ENCODE measurements at regions not wholly inside any gene's neighbourhood (a gene's known extent, or its start where the extent isn't known, plus 50 kb on each side); places are given as distances from the start of the nearest gene placed in this dataset.

DNA sequence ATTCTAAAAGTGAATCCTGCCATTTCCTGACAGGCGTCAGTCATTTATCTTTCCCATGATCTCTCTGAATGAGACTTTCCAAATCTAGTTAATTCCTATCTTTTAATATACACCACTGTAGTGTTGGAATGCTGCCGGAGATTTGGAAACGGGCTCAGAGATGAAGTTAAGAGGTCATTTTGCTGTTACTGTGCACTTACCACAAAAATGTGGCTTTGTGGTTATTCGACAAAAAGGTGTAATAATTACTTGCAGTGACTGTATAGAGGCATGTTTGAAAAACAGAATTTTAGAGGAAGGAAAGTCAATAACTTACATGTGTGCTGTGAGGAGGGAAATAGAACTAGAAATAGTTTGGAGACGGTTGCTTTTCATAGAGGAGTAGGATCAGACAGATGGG is 460.2 kb upstream of the BTBD3 start:
- H3K4me1 ChIP-seq, result peaks cover 33% of the 10 kb centered on the region
- peak overlapping the region; percentile 54 for H3K4me2 ChIP-seq
- TF ChIP-seq Cebpa-rat (IDR thresholded peaks at IDR 0.05), result no peak
- no peaks in the 10 kb centered on the region for H4K20me1 ChIP-seq
- no peak overlapping the region for H3K9ac ChIP-seq
- H3K36me3 ChIP-seq, result no peaks in the 10 kb centered on the region
- H3K27ac ChIP-seq, result no peak overlapping the region
- H3K27me3 ChIP-seq, result no peaks in the 10 kb centered on the region
- no peaks in the 10 kb centered on the region for H3K9me3 ChIP-seq
- no peak overlapping the region for H3K4me3 ChIP-seq

- H3K4me2 ChIP-seq, result peak overlapping the region; percentile 54
- H3K9ac ChIP-seq, result no peak overlapping the region
- no peaks in the 10 kb centered on the region for H3K27me3 ChIP-seq
- H3K36me3 ChIP-seq, result no peaks in the 10 kb centered on the region
- H3K27ac ChIP-seq, result peak overlapping the region; percentile 49; the same call in 1 of the 2 replicates
- H3K9me3 ChIP-seq, result no peaks in the 10 kb centered on the region
- H4K20me1 ChIP-seq, result no peaks in the 10 kb centered on the region
- H3K4me3 ChIP-seq, result no peak overlapping the region
- H3K4me1 ChIP-seq, result peaks cover 33% of the 10 kb centered on the region
- TF ChIP-seq Cebpa-rat (IDR thresholded peaks at IDR 0.05), result no peak
Measured at GRCh38 chr20:11459090-11459890, 458.4 kb upstream of the BTBD3 start.

- Histone ChIP-seq H3K9me3 (no peaks in the 10 kb centered on the region), H3K4me3 (no peak overlapping the region), H3K27me3 (no peaks in the 10 kb centered on the region), H3K4me1 (no peaks in the 10 kb centered on the region), H3K36me3 (no peaks in the 10 kb centered on the region), H3K4me2 (no peak overlapping the region), H3K27ac (no peak overlapping the region), H3K9ac (no peak overlapping the region), H4K20me1 (no peaks in the 10 kb centered on the region)
- TF ChIP-seq Cebpa-rat (IDR thresholded peaks at IDR 0.05), result no peak
Measured at GRCh38 chr20:11467436-11467835, 450.3 kb upstream of the BTBD3 start.

- H3K36me3 ChIP-seq, result no peaks in the 10 kb centered on the region
- no peaks in the 10 kb centered on the region for H4K20me1 ChIP-seq
- TF ChIP-seq Cebpa-rat (IDR thresholded peaks at IDR 0.05), result no peak
- H3K9me3 ChIP-seq, result no peaks in the 10 kb centered on the region
- H3K4me1 ChIP-seq, result no peaks in the 10 kb centered on the region
- H3K4me2 ChIP-seq, result no peak overlapping the region
- H3K9ac ChIP-seq, result no peak overlapping the region
- H3K27ac ChIP-seq, result no peak overlapping the region
- no peak overlapping the region for H3K4me3 ChIP-seq
- H3K27me3 ChIP-seq, result no peaks in the 10 kb centered on the region
Measured at GRCh38 chr20:11468880-11469279, 448.8 kb upstream of the BTBD3 start.

DNA sequence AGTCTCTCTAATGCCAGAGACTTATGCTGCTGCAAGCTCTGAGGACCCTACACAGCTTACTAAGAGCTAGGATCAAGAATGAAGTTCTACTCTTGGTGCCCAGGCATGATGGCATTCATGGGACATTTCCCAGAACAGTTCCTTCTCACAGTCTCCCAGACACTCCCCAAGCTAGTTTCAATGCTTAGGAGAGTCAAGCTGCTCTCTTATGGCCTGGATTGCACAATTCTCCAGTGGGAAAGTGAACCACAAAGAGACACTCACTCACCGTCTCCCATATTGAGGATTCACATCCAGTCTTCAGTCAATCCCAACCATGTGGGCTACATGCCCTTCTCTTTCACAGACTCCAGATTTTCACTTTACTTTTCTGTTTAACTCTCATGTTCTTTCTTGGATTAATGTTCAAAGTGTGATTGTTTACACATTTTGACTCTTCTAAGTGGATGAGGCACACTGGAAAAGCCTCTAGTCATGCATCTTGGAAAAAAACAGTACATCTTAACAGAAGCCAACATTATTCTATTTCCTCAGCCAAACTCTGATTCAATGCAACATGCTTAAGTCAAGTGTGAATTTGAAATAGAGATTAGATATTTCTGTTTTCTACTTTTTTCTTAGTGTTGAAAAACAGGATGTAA is 447.8 kb upstream of the BTBD3 start:
- no peaks in the 10 kb centered on the region for H3K27me3 ChIP-seq
- H3K9me3 ChIP-seq, result no peaks in the 10 kb centered on the region
- H3K4me2 ChIP-seq, result no peak overlapping the region
- H3K9ac ChIP-seq, result no peak overlapping the region
- no peaks in the 10 kb centered on the region for H4K20me1 ChIP-seq
- no peaks in the 10 kb centered on the region for H3K4me1 ChIP-seq
- H3K36me3 ChIP-seq, result no peaks in the 10 kb centered on the region
- H3K4me3 ChIP-seq, result no peak overlapping the region
- no peak overlapping the region for H3K27ac ChIP-seq
- TF ChIP-seq Cebpa-rat (IDR thresholded peaks at IDR 0.05), result no peak

GRCh38 chr20:11473983-11474382 is 443.7 kb upstream of the BTBD3 start:
- Histone ChIP-seq H3K27ac (no peak overlapping the region), H3K9ac (no peak overlapping the region), H3K27me3 (no peaks in the 10 kb centered on the region), H3K4me3 (no peak overlapping the region), H3K4me2 (no peak overlapping the region), H3K4me1 (no peaks in the 10 kb centered on the region), H3K36me3 (no peaks in the 10 kb centered on the region), H3K9me3 (no peaks in the 10 kb centered on the region), H4K20me1 (no peaks in the 10 kb centered on the region)
- no peak for TF ChIP-seq Cebpa-rat (IDR thresholded peaks at IDR 0.05)

GRCh38 chr20:11483697-11484096 is 434.0 kb upstream of the BTBD3 start:
- H3K4me2 ChIP-seq, result no peak overlapping the region
- H3K27me3 ChIP-seq, result no peaks in the 10 kb centered on the region
- no peak for TF ChIP-seq Cebpa-rat (IDR thresholded peaks at IDR 0.05)
- H3K9me3 ChIP-seq, result no peaks in the 10 kb centered on the region
- no peaks in the 10 kb centered on the region for H3K36me3 ChIP-seq
- H3K9ac ChIP-seq, result no peak overlapping the region
- no peak overlapping the region for H3K4me3 ChIP-seq
- no peaks in the 10 kb centered on the region for H4K20me1 ChIP-seq
- peaks cover 8% of the 10 kb centered on the region; the same call in 1 of the 2 replicates for H3K4me1 ChIP-seq
- no peak overlapping the region for H3K27ac ChIP-seq

DNA sequence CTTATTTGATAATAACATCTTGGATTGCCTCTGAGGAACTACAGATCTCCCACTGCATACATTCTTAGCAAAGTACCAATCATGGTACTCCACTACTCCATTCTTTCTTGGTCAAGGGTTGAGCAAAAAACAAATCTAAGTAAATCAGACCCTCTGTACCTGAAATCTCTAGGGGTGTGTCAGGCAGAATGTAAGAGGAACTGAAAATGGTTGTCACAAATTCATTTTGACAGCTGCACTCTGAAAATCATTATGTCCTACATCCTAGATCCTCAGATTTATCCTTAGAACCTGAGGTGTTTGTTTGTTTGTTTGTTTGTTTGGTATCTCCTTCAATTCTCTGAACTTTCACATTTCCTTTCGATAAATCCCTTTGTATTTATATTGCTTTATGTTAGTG is 433.2 kb upstream of the BTBD3 start:
- H3K27me3 ChIP-seq, result no peaks in the 10 kb centered on the region
- no peaks in the 10 kb centered on the region for H3K9me3 ChIP-seq
- no peak overlapping the region for H3K9ac ChIP-seq
- no peaks in the 10 kb centered on the region for H3K36me3 ChIP-seq
- no peak for TF ChIP-seq Cebpa-rat (IDR thresholded peaks at IDR 0.05)
- no peaks in the 10 kb centered on the region for H4K20me1 ChIP-seq
- H3K4me3 ChIP-seq, result no peak overlapping the region
- no peak overlapping the region for H3K4me2 ChIP-seq
- H3K27ac ChIP-seq, result no peak overlapping the region
- H3K4me1 ChIP-seq, result peaks cover 8% of the 10 kb centered on the region; the same call in 1 of the 2 replicates

DNA sequence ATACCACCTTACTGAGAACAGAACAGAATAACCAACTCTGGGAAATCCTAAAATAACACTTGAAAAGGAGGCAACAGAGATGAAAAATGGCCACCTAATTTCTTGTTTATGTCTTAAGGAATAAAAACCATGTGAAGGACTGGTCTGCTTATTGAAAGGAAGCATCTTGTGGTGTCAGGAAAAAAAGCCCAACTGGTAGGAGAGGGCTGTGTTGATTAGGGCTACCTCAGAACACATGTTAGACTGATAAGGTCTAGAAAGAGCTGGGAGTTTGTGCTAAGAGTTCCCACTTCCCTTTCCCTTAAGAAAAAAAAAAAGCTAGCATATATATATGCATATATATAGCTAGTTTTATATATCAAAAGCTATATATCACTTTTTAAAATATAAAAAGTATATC is 425.3 kb upstream of the BTBD3 start:
- no peaks in the 10 kb centered on the region for H3K4me1 ChIP-seq
- H3K36me3 ChIP-seq, result no peaks in the 10 kb centered on the region
- H4K20me1 ChIP-seq, result no peaks in the 10 kb centered on the region
- no peak for TF ChIP-seq Cebpa-rat (IDR thresholded peaks at IDR 0.05)
- H3K9ac ChIP-seq, result no peak overlapping the region
- H3K27me3 ChIP-seq, result no peaks in the 10 kb centered on the region
- no peak overlapping the region for H3K4me2 ChIP-seq
- no peak overlapping the region for H3K27ac ChIP-seq
- no peaks in the 10 kb centered on the region for H3K9me3 ChIP-seq
- H3K4me3 ChIP-seq, result no peak overlapping the region

DNA sequence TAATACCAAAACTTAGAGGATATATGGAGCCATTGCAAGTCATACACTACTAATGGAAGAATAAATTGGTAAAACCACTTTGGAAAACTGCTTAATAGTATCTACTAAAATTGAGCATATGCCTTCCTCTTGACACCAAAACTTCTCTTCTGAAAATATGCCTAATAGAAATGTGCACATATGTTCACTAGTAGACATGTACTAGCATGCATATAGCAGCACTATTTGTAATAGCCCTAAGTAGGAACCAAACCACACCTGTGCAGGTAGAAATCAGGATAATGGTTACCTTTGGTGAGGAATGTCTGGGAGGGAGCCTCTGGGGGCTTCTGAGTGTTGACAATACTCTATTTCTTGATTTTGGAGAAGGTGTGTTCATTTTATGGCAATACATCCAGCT is 424.8 kb upstream of the BTBD3 start:
- no peak overlapping the region for H3K4me2 ChIP-seq
- TF ChIP-seq Cebpa-rat (IDR thresholded peaks at IDR 0.05), result no peak
- no peaks in the 10 kb centered on the region for H3K4me1 ChIP-seq
- no peak overlapping the region for H3K27ac ChIP-seq
- no peaks in the 10 kb centered on the region for H3K27me3 ChIP-seq
- H3K9ac ChIP-seq, result no peak overlapping the region
- H3K4me3 ChIP-seq, result no peak overlapping the region
- H3K36me3 ChIP-seq, result no peaks in the 10 kb centered on the region
- H3K9me3 ChIP-seq, result no peaks in the 10 kb centered on the region
- H4K20me1 ChIP-seq, result no peaks in the 10 kb centered on the region
